Upper lobe of left lung (tissue), 4 donors: ENCODE measurements at regions not wholly inside any gene's neighbourhood (a gene's known extent, or its start where the extent isn't known, plus 50 kb on each side); places are given as distances from the start of the nearest gene placed in this dataset.

Experiments
- POLR2A ChIP-seq, 4 donors: fragments of 450-650 bp; IDR thresholded peaks; one replicate each; pipeline ENCODE4 v1.5.1; 2016 to 2017; ENCODE audit warnings: antibody characterized with exemption in 4 of 4, mild to moderate bottlenecking in 2 of 4
- TF ChIP-seq, protein P1 (sequence below), 6 experiments: fragments of 450-650 bp in 4 of 6; fragments of 200-600 bp in 2 of 6; sonication (generic) in 2 of 6; IDR thresholded peaks; one replicate each; pipeline ENCODE4 v1.5.1; 2016 to 2019; ENCODE audit warnings: antibody characterized with exemption in 6 of 6

DNA sequence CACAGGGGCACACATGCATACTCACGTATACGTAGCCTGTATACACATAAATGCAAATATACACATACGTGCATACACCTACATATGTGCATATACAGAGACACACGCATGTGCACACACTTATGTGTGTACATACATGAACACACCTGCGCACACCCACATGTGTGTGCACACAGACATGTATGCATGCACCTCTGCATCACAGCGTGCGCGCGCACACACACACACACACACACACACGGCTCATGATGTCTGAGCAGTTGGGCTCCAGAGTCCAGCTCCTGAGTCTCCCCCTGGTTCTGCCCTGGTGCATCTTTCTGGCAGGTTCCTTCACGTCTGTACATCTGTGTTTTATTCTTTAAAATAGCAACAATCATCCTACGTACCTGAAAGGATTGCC, 600.5 kb downstream of the NPHP4 start:
- TF ChIP-seq, protein P1, sequence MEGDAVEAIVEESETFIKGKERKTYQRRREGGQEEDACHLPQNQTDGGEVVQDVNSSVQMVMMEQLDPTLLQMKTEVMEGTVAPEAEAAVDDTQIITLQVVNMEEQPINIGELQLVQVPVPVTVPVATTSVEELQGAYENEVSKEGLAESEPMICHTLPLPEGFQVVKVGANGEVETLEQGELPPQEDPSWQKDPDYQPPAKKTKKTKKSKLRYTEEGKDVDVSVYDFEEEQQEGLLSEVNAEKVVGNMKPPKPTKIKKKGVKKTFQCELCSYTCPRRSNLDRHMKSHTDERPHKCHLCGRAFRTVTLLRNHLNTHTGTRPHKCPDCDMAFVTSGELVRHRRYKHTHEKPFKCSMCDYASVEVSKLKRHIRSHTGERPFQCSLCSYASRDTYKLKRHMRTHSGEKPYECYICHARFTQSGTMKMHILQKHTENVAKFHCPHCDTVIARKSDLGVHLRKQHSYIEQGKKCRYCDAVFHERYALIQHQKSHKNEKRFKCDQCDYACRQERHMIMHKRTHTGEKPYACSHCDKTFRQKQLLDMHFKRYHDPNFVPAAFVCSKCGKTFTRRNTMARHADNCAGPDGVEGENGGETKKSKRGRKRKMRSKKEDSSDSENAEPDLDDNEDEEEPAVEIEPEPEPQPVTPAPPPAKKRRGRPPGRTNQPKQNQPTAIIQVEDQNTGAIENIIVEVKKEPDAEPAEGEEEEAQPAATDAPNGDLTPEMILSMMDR (IDR thresholded peaks at IDR 0.05): no peak
- TF ChIP-seq POLR2A (IDR thresholded peaks at IDR 0.05): no peak
